ENCODE measurements at regions not wholly inside any gene's neighbourhood (a gene's known extent, or its start where the extent isn't known, plus 50 kb on each side); places are given as distances from the start of the nearest gene placed in this dataset.

- WGBS, 2 donors, result 45 to 74% methylated on average over 1 of the region's 1 CpG
- DNase-seq (no peak), ATAC-seq (no peak), FAIRE-seq (no peak)
- Histone ChIP-seq H3K4me1 (no peaks in the 10 kb centered on the region), H3K36me3 (no peaks in the 10 kb centered on the region), H3K9me3 (no peaks in the 10 kb centered on the region), H3K27me3 (no peaks in the 10 kb centered on the region), H3K27ac (no peak overlapping the region), H3K4me3 (no peak overlapping the region)
- TF ChIP-seq CTCF (IDR thresholded peaks at IDR 0.05), result no peak
- intact Hi-C loops (cut with DNase I), result no loop called here
These were observed 1382.2 kb downstream of the SLITRK5 start for GRCh38 chr13:89053418-89053817.

GRCh38 chr13:89057274-89057673 lies 1386.1 kb downstream of the SLITRK5 start:
- H3K27me3 ChIP-seq, result no peaks in the 10 kb centered on the region
- no peaks in the 10 kb centered on the region for H3K36me3 ChIP-seq
- H3K4me1 ChIP-seq, result no peaks in the 10 kb centered on the region
- no peak overlapping the region for H3K4me3 ChIP-seq
- no peak for FAIRE-seq
- no peak for ATAC-seq
- H3K27ac ChIP-seq, result no peak overlapping the region
- no peaks in the 10 kb centered on the region for H3K9me3 ChIP-seq
- TF ChIP-seq CTCF (IDR thresholded peaks at IDR 0.05), result no peak
- intact Hi-C loops (cut with DNase I), result no loop called here
- DNase-seq, result no peak

GRCh38 chr13:89057862-89058261 lies 1386.7 kb downstream of the SLITRK5 start:
- Histone ChIP-seq H3K9me3 (no peaks in the 10 kb centered on the region), H3K27ac (no peak overlapping the region), H3K4me1 (no peaks in the 10 kb centered on the region), H3K27me3 (no peaks in the 10 kb centered on the region), H3K36me3 (no peaks in the 10 kb centered on the region), H3K4me3 (no peak overlapping the region)
- no peak for FAIRE-seq
- intact Hi-C loops (cut with DNase I), result no loop called here
- no peak for ATAC-seq
- 89 to 90% methylated on average over 3 of the region's 3 CpGs for WGBS, 2 donors
- TF ChIP-seq CTCF (IDR thresholded peaks at IDR 0.05), result no peak
- DNase-seq, result no peak

GRCh38 chr13:89061821-89062220 lies 1390.7 kb downstream of the SLITRK5 start:
- DNase-seq (peak in 3 of 6 donors; percentile 8 to 30 (median 14)), ATAC-seq (peak in 3 of 4 donors; percentile 25 to 69 (median 47)), FAIRE-seq (no peak)
- no peaks in the 10 kb centered on the region for H3K9me3 ChIP-seq
- intact Hi-C loops (cut with DNase I), result no loop called here
- H3K27ac ChIP-seq, result no peak overlapping the region
- H3K4me1 ChIP-seq, result no peaks in the 10 kb centered on the region
- H3K27me3 ChIP-seq, result no peaks in the 10 kb centered on the region
- 11 to 13% methylated on average over 1 of the region's 1 CpG for WGBS, 2 donors
- H3K4me3 ChIP-seq, result no peak overlapping the region
- no peak for TF ChIP-seq CTCF (IDR thresholded peaks at IDR 0.05)
- H3K36me3 ChIP-seq, result no peaks in the 10 kb centered on the region

- Histone ChIP-seq H3K9me3 (no peaks in the 10 kb centered on the region), H3K4me3 (no peak overlapping the region), H3K27me3 (no peaks in the 10 kb centered on the region), H3K4me1 (no peaks in the 10 kb centered on the region), H3K36me3 (no peaks in the 10 kb centered on the region), H3K27ac (no peak overlapping the region)
- peak; percentile 66 to 90 (median 84) for ATAC-seq
- TF ChIP-seq CTCF (IDR thresholded peaks at IDR 0.05), result peak; percentile 37 to 54 (median 38)
- intact Hi-C loops (cut with DNase I), result no loop called here
- WGBS, 2 donors, result 14 to 18% methylated on average over 9 of the region's 9 CpGs
- FAIRE-seq, result no peak
- peak in 3 of 6 donors; percentile 12 to 24 (median 19) for DNase-seq
These were observed 1395.8 kb downstream of the SLITRK5 start for GRCh38 chr13:89066868-89067466.
